ENCODE measurements at regions not wholly inside any gene's neighbourhood (a gene's known extent, or its start where the extent isn't known, plus 50 kb on each side); places are given as distances from the start of the nearest gene placed in this dataset.

DNA sequence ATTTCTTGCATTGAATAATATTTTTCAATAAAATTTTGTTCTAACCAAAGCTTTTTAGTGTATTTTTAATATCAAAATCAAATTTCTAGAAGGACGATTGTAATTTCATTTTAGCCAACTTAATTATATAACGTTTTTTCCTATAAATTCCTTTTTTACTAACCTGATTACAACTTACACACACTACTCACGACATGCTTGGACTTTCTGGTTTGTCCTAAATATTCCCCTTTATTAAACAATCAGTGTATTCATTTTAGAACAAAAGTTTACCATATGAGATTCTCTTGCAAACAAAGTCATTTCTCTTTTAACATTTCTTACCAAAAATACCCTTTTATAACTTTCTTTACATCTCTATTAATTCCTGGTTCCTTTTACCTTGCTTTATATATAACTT is 173.7 kb downstream of the PWWP3B start:
- Mint-ChIP-seq H3K27ac (no peak overlapping the region), H3K9me3 (peaks cover 0 to 5% (median 0%) of the 10 kb centered on the region in 11 donors), H3K4me3 (no peak overlapping the region), H3K4me1 (no peaks in the 10 kb centered on the region), H3K36me3 (no peaks in the 10 kb centered on the region), H3K27me3 (no peaks in the 10 kb centered on the region)
- no peak overlapping the region for H3K27ac ChIP-seq (ENCODE audit: low read depth, low read length)
- POLR2A ChIA-PET: no interaction called here
- DNase-seq: no peak
- no peaks in the 10 kb centered on the region for H3K4me1 ChIP-seq (ENCODE audit: control insufficient read depth in 2 of 2, insufficient read depth in 2 of 2, low read length in 2 of 2)
- CTCF ChIA-PET: no interaction called here
- H3K27me3 ChIP-seq (ENCODE audit: control insufficient read depth in 2 of 2, insufficient read depth in 2 of 2, low read length in 2 of 2): no peaks in the 10 kb centered on the region
- no peaks in the 10 kb centered on the region for H3K9me3 ChIP-seq (ENCODE audit: control insufficient read depth in 2 of 3, low read length in 3 of 3)
- intact Hi-C loops (cut with micrococcal nuclease): no loop called here
- H3K36me3 ChIP-seq (ENCODE audit: control insufficient read depth in 2 of 3, insufficient read depth in 3 of 3, low read length in 3 of 3): no peaks in the 10 kb centered on the region
- no peak overlapping the region for H3K4me3 ChIP-seq (ENCODE audit: low read length)
- no peak for ATAC-seq

GRCh38 chrX:106356580-106356979 is 188.5 kb downstream of the PWWP3B start:
- Histone ChIP-seq H3K27me3 (ENCODE audit: control insufficient read depth in 2 of 2, insufficient read depth in 2 of 2, low read length in 2 of 2) (no peaks in the 10 kb centered on the region), H3K4me1 (ENCODE audit: control insufficient read depth in 2 of 2, insufficient read depth in 2 of 2, low read length in 2 of 2) (no peaks in the 10 kb centered on the region), H3K36me3 (ENCODE audit: control insufficient read depth in 2 of 3, insufficient read depth in 3 of 3, low read length in 3 of 3) (no peaks in the 10 kb centered on the region), H3K9me3 (ENCODE audit: control insufficient read depth in 2 of 3, low read length in 3 of 3) (no peaks in the 10 kb centered on the region), H3K27ac (ENCODE audit: low read depth, low read length) (no peak overlapping the region), H3K4me3 (ENCODE audit: low read length) (no peak overlapping the region)
- Mint-ChIP-seq H3K9me3 (peaks cover 0 to 2% (median 0%) of the 10 kb centered on the region in 11 donors), H3K27me3 (peaks cover 0 to 6% (median 0%) of the 10 kb centered on the region in 5 donors), H3K4me1 (no peaks in the 10 kb centered on the region), H3K36me3 (no peaks in the 10 kb centered on the region), H3K4me3 (no peak overlapping the region), H3K27ac (no peak overlapping the region)
- intact Hi-C loops (cut with micrococcal nuclease): no loop called here
- DNase-seq (no peak), ATAC-seq (no peak)
- CTCF ChIA-PET: no interaction called here
- POLR2A ChIA-PET: no interaction called here

- H3K36me3 Mint-ChIP-seq: no peaks in the 10 kb centered on the region
- CTCF ChIA-PET: no interaction called here
These were observed 195.1 kb downstream of the PWWP3B start for GRCh38 chrX:106363214-106363613.

DNA sequence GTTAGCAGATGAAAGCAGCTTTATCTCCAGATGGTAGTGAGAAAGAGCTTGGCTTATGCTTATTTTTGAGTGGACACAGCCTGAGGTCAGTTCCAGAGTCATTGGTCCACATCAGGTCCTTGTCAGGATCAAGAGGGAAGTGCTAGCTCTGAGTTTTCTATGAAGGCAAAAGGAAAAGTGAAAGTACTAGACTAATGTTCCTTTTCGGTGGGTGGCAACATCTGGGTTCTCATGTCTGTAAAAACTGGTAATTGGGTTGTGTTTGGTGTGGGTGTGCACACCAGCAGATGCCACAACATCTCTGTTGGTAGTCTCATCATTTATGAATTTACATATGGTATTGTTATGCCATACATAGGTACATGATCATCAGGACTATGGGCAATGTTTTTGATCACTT is 210.5 kb downstream of the PWWP3B start:
- ChIA-PET POLR2A (no interaction called here), CTCF (no interaction called here)
- intact Hi-C loops (cut with micrococcal nuclease): no loop called here
- DNase-seq: peak in 1 of 9 donors; percentile 2
- peak overlapping the region; percentile 26 to 76 (median 64) for H3K4me3 Mint-ChIP-seq
- H3K27me3 Mint-ChIP-seq: no peaks in the 10 kb centered on the region
- peaks cover 0 to 5% (median 0%) of the 10 kb centered on the region in 11 donors for H3K9me3 Mint-ChIP-seq
- Histone ChIP-seq H3K4me1 (ENCODE audit: control insufficient read depth in 2 of 2, insufficient read depth in 2 of 2, low read length in 2 of 2) (no peaks in the 10 kb centered on the region), H3K27ac (ENCODE audit: low read depth, low read length) (no peak overlapping the region), H3K9me3 (ENCODE audit: control insufficient read depth in 2 of 3, low read length in 3 of 3) (no peaks in the 10 kb centered on the region), H3K27me3 (ENCODE audit: control insufficient read depth in 2 of 2, insufficient read depth in 2 of 2, low read length in 2 of 2) (no peaks in the 10 kb centered on the region), H3K36me3 (ENCODE audit: control insufficient read depth in 2 of 3, insufficient read depth in 3 of 3, low read length in 3 of 3) (no peaks in the 10 kb centered on the region), H3K4me3 (ENCODE audit: low read length) (peak overlapping the region; percentile 27)
- peaks cover 0 to 15% (median 0%) of the 10 kb centered on the region in 7 donors for H3K4me1 Mint-ChIP-seq
- peak overlapping the region in 5 of 9 donors; percentile 21 to 56 (median 34) for H3K27ac Mint-ChIP-seq
- no peaks in the 10 kb centered on the region for H3K36me3 Mint-ChIP-seq
- no peak for ATAC-seq

More at GRCh38 chrX:106363214-106363613, 195.1 kb downstream of the PWWP3B start:
- Histone ChIP-seq H3K27me3 (ENCODE audit: control insufficient read depth in 2 of 2, insufficient read depth in 2 of 2, low read length in 2 of 2) (no peaks in the 10 kb centered on the region), H3K9me3 (ENCODE audit: control insufficient read depth in 2 of 3, low read length in 3 of 3) (no peaks in the 10 kb centered on the region), H3K4me3 (ENCODE audit: low read length) (no peak overlapping the region), H3K36me3 (ENCODE audit: control insufficient read depth in 2 of 3, insufficient read depth in 3 of 3, low read length in 3 of 3) (no peaks in the 10 kb centered on the region), H3K4me1 (ENCODE audit: control insufficient read depth in 2 of 2, insufficient read depth in 2 of 2, low read length in 2 of 2) (no peaks in the 10 kb centered on the region), H3K27ac (ENCODE audit: low read depth, low read length) (no peak overlapping the region)
- Mint-ChIP-seq H3K27ac (no peak overlapping the region), H3K9me3 (peaks cover 0 to 2% (median 0%) of the 10 kb centered on the region in 11 donors), H3K4me1 (no peaks in the 10 kb centered on the region), H3K27me3 (peaks cover 0 to 10% (median 0%) of the 10 kb centered on the region in 5 donors), H3K4me3 (no peak overlapping the region)
- DNase-seq (no peak), ATAC-seq (no peak)
- intact Hi-C loops (cut with micrococcal nuclease): no loop called here
- POLR2A ChIA-PET: no interaction called here

- H3K9me3 Mint-ChIP-seq: no peaks in the 10 kb centered on the region
- H3K36me3 ChIP-seq (ENCODE audit: control insufficient read depth in 2 of 3, insufficient read depth in 3 of 3, low read length in 3 of 3): no peaks in the 10 kb centered on the region
- H3K9me3 ChIP-seq (ENCODE audit: control insufficient read depth in 2 of 3, low read length in 3 of 3): no peaks in the 10 kb centered on the region
- no peaks in the 10 kb centered on the region for H3K4me1 Mint-ChIP-seq
- POLR2A ChIA-PET: no interaction called here
- no peaks in the 10 kb centered on the region for H3K27me3 ChIP-seq (ENCODE audit: control insufficient read depth in 2 of 2, insufficient read depth in 2 of 2, low read length in 2 of 2)
- ATAC-seq (no peak), DNase-seq (no peak)
- no peak overlapping the region for H3K27ac Mint-ChIP-seq
- H3K4me3 Mint-ChIP-seq: no peak overlapping the region
- H3K4me1 ChIP-seq (ENCODE audit: control insufficient read depth in 2 of 2, insufficient read depth in 2 of 2, low read length in 2 of 2): no peaks in the 10 kb centered on the region
- H3K27ac ChIP-seq (ENCODE audit: low read depth, low read length): no peak overlapping the region
- H3K27me3 Mint-ChIP-seq: peaks cover 0 to 10% (median 0%) of the 10 kb centered on the region in 5 donors
- CTCF ChIA-PET: no interaction called here
- intact Hi-C loops (cut with micrococcal nuclease): loop anchor here in 1 of 2 donors (10.0 kb wide), 1 partner anchor 517 kb away; no protein-coding TSS in a partner anchor
- H3K4me3 ChIP-seq (ENCODE audit: low read length): no peak overlapping the region
- no peaks in the 10 kb centered on the region for H3K36me3 Mint-ChIP-seq
These were observed 220.4 kb upstream of the RADX start for GRCh38 chrX:106391284-106391911.

- Histone ChIP-seq H3K27me3 (ENCODE audit: control insufficient read depth in 2 of 2, insufficient read depth in 2 of 2, low read length in 2 of 2) (no peaks in the 10 kb centered on the region), H3K4me1 (ENCODE audit: control insufficient read depth in 2 of 2, insufficient read depth in 2 of 2, low read length in 2 of 2) (no peaks in the 10 kb centered on the region), H3K36me3 (ENCODE audit: control insufficient read depth in 2 of 3, insufficient read depth in 3 of 3, low read length in 3 of 3) (no peaks in the 10 kb centered on the region), H3K9me3 (ENCODE audit: control insufficient read depth in 2 of 3, low read length in 3 of 3) (no peaks in the 10 kb centered on the region), H3K27ac (ENCODE audit: low read depth, low read length) (no peak overlapping the region), H3K4me3 (ENCODE audit: low read length) (no peak overlapping the region)
- no peak overlapping the region for H3K4me3 Mint-ChIP-seq
- CTCF ChIA-PET: no interaction called here
- H3K36me3 Mint-ChIP-seq: no peaks in the 10 kb centered on the region
- POLR2A ChIA-PET: no interaction called here
- H3K27me3 Mint-ChIP-seq: peaks cover 0 to 10% (median 0%) of the 10 kb centered on the region in 5 donors
- intact Hi-C loops (cut with micrococcal nuclease): loop anchor here in 1 of 2 donors (10.0 kb wide), 1 partner anchor 518 kb away; no protein-coding TSS in a partner anchor
- ATAC-seq (no peak), DNase-seq (no peak)
- no peaks in the 10 kb centered on the region for H3K9me3 Mint-ChIP-seq
- no peaks in the 10 kb centered on the region for H3K4me1 Mint-ChIP-seq
- no peak overlapping the region for H3K27ac Mint-ChIP-seq
These were observed 219.4 kb upstream of the RADX start for GRCh38 chrX:106392346-106392745.

- POLR2A ChIA-PET: no interaction called here
- peaks cover 0 to 7% (median 0%) of the 10 kb centered on the region in 5 donors for H3K27me3 Mint-ChIP-seq
These were observed 213.8 kb upstream of the RADX start for GRCh38 chrX:106397788-106398538.

More at GRCh38 chrX:106397788-106398538, 213.8 kb upstream of the RADX start:
- no peak overlapping the region for H3K4me3 Mint-ChIP-seq
- no peaks in the 10 kb centered on the region for H3K36me3 Mint-ChIP-seq
- H3K27ac Mint-ChIP-seq: no peak overlapping the region
- Histone ChIP-seq H3K4me3 (ENCODE audit: low read length) (no peak overlapping the region), H3K27ac (ENCODE audit: low read depth, low read length) (no peak overlapping the region), H3K36me3 (ENCODE audit: control insufficient read depth in 2 of 3, insufficient read depth in 3 of 3, low read length in 3 of 3) (no peaks in the 10 kb centered on the region), H3K9me3 (ENCODE audit: control insufficient read depth in 2 of 3, low read length in 3 of 3) (no peaks in the 10 kb centered on the region), H3K4me1 (ENCODE audit: control insufficient read depth in 2 of 2, insufficient read depth in 2 of 2, low read length in 2 of 2) (no peaks in the 10 kb centered on the region), H3K27me3 (ENCODE audit: control insufficient read depth in 2 of 2, insufficient read depth in 2 of 2, low read length in 2 of 2) (no peaks in the 10 kb centered on the region)
- CTCF ChIA-PET: no interaction called here
- intact Hi-C loops (cut with micrococcal nuclease): loop anchor here in 1 of 2 donors (10.0 kb wide), 1 partner anchor 523 kb away; no protein-coding TSS in a partner anchor
- H3K4me1 Mint-ChIP-seq: no peaks in the 10 kb centered on the region
- no peaks in the 10 kb centered on the region for H3K9me3 Mint-ChIP-seq
- ATAC-seq (no peak), DNase-seq (no peak)

All from naive thymus-derived CD4-positive, alpha-beta T cell (primary cell).